SU-DHL-6 (cell line): ENCODE measurements at regions not wholly inside any gene's neighbourhood (a gene's known extent, or its start where the extent isn't known, plus 50 kb on each side); places are given as distances from the start of the nearest gene placed in this dataset.

Source experiments
- H2AFZ ChIP-seq: fragments of 200-600 bp; sonication (generic); 2 replicates; pipeline ENCODE4 v1.6.1; 2014; ENCODE audit warnings: low read depth, mild to moderate bottlenecking, moderate library complexity, mixed read lengths, antibody characterized with exemption, low read length; ENCODE audit not compliant: severe bottlenecking
- H3F3A ChIP-seq: fragments of 200-600 bp; shearing (Covaris generic); 2 replicates; pipeline ENCODE4 v1.6.0; 2016; ENCODE audit warnings: antibody characterized with exemption, mild to moderate bottlenecking; ENCODE audit not compliant: insufficient read depth
- H3K27ac ChIP-seq: fragments of 200-600 bp; sonication (generic); 2 replicates; pipeline ENCODE4 v1.5.1; 2016; ENCODE audit warnings: low read depth, mild to moderate bottlenecking, low read length, moderate library complexity, mixed read lengths
- H3K27me3 ChIP-seq: fragments of 200-600 bp; sonication (generic), shearing (Covaris generic); 2 replicates; pipeline ENCODE4 v1.6.0; 2014; ENCODE audit warnings: mild to moderate bottlenecking, low read length
- H3K36me3 ChIP-seq: fragments of 200-600 bp; sonication (generic); 2 replicates; pipeline ENCODE4 v1.6.1; 2014; ENCODE audit warnings: mild to moderate bottlenecking, low read length, mixed read lengths
- H3K4me2 ChIP-seq: fragments of 300-600, 200-600 bp; shearing (Covaris generic), sonication (generic); 2 replicates; pipeline ENCODE4 v1.6.0; 2014; ENCODE audit warnings: low read length, low read depth, mild to moderate bottlenecking; ENCODE audit not compliant: poor library complexity, severe bottlenecking
- H3K4me3 ChIP-seq: fragments of 200-600 bp; sonication (generic); 2 replicates; pipeline ENCODE4 v1.5.1; 2014; ENCODE audit warnings: antibody characterized with exemption, low read length, mild to moderate bottlenecking, mixed read lengths; ENCODE audit not compliant: insufficient read depth, poor library complexity, severe bottlenecking
- H3K79me2 ChIP-seq: fragments of 200-600 bp; sonication (generic); 2 replicates; pipeline ENCODE4 v1.6.1; 2014; ENCODE audit warnings: mild to moderate bottlenecking, low read length, moderate library complexity; ENCODE audit not compliant: insufficient read depth
- H3K9ac ChIP-seq: fragments of 200-600 bp; sonication (generic); 2 replicates; pipeline ENCODE4 v1.7.0; 2014; ENCODE audit warnings: mild to moderate bottlenecking, low read length
- H3K9me2 ChIP-seq: fragments of 200-600 bp; sonication (generic); replicated peaks from 2 replicates; pipeline ENCODE4 v1.6.1; 2014; ENCODE audit warnings: low read length; ENCODE audit not compliant: insufficient read depth
- H3K9me3 ChIP-seq: fragments of 200-600 bp; sonication (generic); 2 replicates; pipeline ENCODE4 v1.6.1; 2014; ENCODE audit warnings: low read length, mixed read lengths; ENCODE audit not compliant: insufficient read depth
- H4K20me1 ChIP-seq: fragments of 200-600 bp; sonication (generic); 2 replicates; pipeline ENCODE4 v1.6.1; 2014; ENCODE audit warnings: low read depth, mild to moderate bottlenecking, antibody characterized with exemption, low read length, moderate library complexity, mixed read lengths
- EZH2phosphoT487 ChIP-seq: fragments of 200-600 bp; sonication (generic), shearing (Covaris generic); conservative IDR thresholded peaks from 2 replicates; pipeline ENCODE4 v1.6.1; 2018; ENCODE audit warnings: mild to moderate bottlenecking, antibody characterized with exemption, low read length, moderate library complexity, mixed read lengths
- TF ChIP-seq, protein P1 (sequence below): fragments of 200-600 bp; sonication (generic); IDR thresholded peaks from one replicate; pipeline ENCODE4 v1.5.1; 2017; ENCODE audit warnings: antibody characterized with exemption, mild to moderate bottlenecking, low read length, moderate library complexity; ENCODE audit not compliant: insufficient read depth, poor library complexity, severe bottlenecking

DNA sequence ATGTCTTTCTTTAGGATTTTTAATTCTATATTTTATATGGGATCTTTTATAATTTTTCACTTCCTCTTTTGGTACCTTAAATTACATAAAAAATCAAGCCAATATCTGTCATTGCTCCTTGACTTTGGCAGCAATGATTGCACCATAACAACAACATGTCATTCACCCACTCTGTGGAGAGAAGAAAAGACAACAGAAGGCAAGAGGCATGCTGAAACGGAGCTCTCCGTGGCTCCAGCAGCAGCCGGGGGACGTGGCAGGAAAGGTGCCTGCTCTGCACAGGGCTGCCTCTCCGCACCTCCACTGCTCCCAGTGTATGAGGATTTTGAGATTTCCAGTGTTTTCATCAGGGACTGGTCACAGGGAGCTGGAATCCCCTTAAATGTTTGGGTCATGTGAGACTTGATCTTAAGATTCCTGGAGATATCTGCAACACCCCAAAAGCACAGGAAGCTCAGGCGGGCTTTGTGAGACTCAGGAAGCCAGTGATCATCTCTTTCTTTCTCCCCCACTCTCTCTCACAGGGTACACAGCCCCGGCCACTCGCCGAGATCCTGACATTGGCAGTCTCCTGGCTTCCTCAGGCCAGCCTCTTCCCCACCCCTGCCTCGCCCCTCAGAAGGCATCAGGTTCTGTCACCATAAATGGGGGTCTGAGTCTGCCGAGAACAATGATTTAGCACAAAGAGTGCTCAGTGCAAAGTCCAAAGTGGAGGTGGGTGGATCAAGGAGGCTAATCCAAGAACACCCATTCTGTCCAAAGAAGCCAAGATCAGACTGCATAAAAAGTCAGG lies 74.6 kb downstream of the ACTL7B start:
- no peak for TF ChIP-seq EZH2phosphoT487
- TF ChIP-seq, protein P1, sequence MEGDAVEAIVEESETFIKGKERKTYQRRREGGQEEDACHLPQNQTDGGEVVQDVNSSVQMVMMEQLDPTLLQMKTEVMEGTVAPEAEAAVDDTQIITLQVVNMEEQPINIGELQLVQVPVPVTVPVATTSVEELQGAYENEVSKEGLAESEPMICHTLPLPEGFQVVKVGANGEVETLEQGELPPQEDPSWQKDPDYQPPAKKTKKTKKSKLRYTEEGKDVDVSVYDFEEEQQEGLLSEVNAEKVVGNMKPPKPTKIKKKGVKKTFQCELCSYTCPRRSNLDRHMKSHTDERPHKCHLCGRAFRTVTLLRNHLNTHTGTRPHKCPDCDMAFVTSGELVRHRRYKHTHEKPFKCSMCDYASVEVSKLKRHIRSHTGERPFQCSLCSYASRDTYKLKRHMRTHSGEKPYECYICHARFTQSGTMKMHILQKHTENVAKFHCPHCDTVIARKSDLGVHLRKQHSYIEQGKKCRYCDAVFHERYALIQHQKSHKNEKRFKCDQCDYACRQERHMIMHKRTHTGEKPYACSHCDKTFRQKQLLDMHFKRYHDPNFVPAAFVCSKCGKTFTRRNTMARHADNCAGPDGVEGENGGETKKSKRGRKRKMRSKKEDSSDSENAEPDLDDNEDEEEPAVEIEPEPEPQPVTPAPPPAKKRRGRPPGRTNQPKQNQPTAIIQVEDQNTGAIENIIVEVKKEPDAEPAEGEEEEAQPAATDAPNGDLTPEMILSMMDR: no peak
- Histone ChIP-seq H3K27ac (no peak overlapping the region), H3K9ac (no peak overlapping the region), H3K27me3 (no peaks in the 10 kb centered on the region), H4K20me1 (no peaks in the 10 kb centered on the region), H3K36me3 (no peaks in the 10 kb centered on the region), H3K79me2 (no peaks in the 10 kb centered on the region), H3K4me2 (no peak overlapping the region), H3F3A (no peaks in the 10 kb centered on the region), H3K9me2 (no peaks in the 10 kb centered on the region), H3K9me3 (no peaks in the 10 kb centered on the region), H2AFZ (no peak overlapping the region), H3K4me3 (no peak overlapping the region)

- H3K36me3 ChIP-seq: no peaks in the 10 kb centered on the region
- H3K9me3 ChIP-seq: no peaks in the 10 kb centered on the region
- no peak overlapping the region for H3K4me2 ChIP-seq
- TF ChIP-seq EZH2phosphoT487: no peak
- TF ChIP-seq, protein P1: no peak
- H3K27ac ChIP-seq: no peak overlapping the region
- no peaks in the 10 kb centered on the region for H3K9me2 ChIP-seq
- H3F3A ChIP-seq: no peaks in the 10 kb centered on the region
- no peaks in the 10 kb centered on the region for H4K20me1 ChIP-seq
- no peaks in the 10 kb centered on the region for H3K79me2 ChIP-seq
- no peaks in the 10 kb centered on the region for H3K27me3 ChIP-seq
- no peak overlapping the region for H2AFZ ChIP-seq
- no peak overlapping the region for H3K9ac ChIP-seq
- no peak overlapping the region for H3K4me3 ChIP-seq
Observed at GRCh38 chr9:108779551-108780325, 76.0 kb downstream of the ACTL7B start.

DNA sequence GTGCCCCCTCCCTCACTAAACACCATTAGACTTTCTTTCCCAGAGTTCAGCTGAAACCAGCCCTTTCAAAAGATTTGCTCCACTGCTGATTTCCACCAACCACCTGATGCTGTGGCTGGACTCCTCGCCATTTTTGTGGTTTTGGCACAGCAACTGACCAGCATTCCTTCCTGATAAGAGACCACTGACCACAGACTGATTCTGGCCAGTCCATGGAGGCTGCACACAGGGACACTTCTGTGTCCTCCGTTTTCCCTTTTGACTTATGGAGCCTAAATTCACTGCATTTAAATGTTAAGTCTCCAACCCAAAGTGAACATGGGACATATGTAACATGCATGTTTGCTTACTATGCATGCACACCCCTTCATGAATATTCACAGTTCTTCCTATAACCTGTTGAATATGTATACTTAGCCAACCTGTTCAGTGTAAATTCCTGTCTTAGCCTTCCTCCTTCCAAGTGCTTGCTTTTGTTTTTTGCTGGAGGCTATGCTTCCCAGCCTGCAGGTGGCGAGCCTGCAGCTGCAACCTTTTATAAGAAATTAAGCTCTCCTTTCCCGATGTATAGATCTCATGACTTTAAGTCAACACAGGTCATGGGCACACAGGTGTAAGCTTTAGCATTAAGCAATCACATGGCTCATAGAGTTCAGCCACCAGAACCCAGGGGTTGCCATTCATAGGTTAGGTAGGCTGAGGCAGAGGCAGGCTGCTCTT lies 78.7 kb downstream of the ACTL7B start:
- Histone ChIP-seq H3K79me2 (no peaks in the 10 kb centered on the region), H3F3A (no peaks in the 10 kb centered on the region), H4K20me1 (no peaks in the 10 kb centered on the region), H3K9me3 (no peaks in the 10 kb centered on the region), H3K9me2 (no peaks in the 10 kb centered on the region), H3K27ac (no peak overlapping the region), H3K9ac (no peak overlapping the region), H3K36me3 (no peaks in the 10 kb centered on the region), H2AFZ (no peak overlapping the region), H3K4me2 (no peak overlapping the region), H3K27me3 (no peaks in the 10 kb centered on the region), H3K4me3 (no peak overlapping the region)
- TF ChIP-seq EZH2phosphoT487: no peak
- TF ChIP-seq, protein P1: no peak
